Neuronal stem cell (in vitro differentiated cells): ENCODE measurements at regions not wholly inside any gene's neighbourhood (a gene's known extent, or its start where the extent isn't known, plus 50 kb on each side); places are given as distances from the start of the nearest gene placed in this dataset.
A peak's percentile ranks its signal among the peaks of the same experiment; 100 is the strongest.
"Not testable (repeated sequence)": the region's sequence is repeated elsewhere in the genome, so short reads cannot be mapped to it uniquely, and the experiment has no call there.

Experiments used
- DNase-seq: peaks from one replicate; pipeline ENCODE4 v3.0.0-alpha.2; 2013; ENCODE audit warnings: low spot score
- H2AFZ ChIP-seq: one replicate; pipeline ENCODE4 v1.6.1; 2013; ENCODE audit warnings: mild to moderate bottlenecking, low read length, inconsistent platforms
- H2AK5ac ChIP-seq: 2 replicates; pipeline ENCODE4 v1.6.1; 2013; ENCODE audit warnings: low read depth, mild to moderate bottlenecking, inconsistent platforms, low read length, moderate library complexity, mixed read lengths
- H2BK120ac ChIP-seq: 2 replicates; pipeline ENCODE4 v1.6.1; 2013; ENCODE audit warnings: low read depth, mild to moderate bottlenecking, inconsistent platforms, low read length, moderate library complexity, mixed read lengths
- H2BK12ac ChIP-seq: one replicate; pipeline ENCODE4 v1.6.1; 2013; ENCODE audit warnings: low read length, inconsistent platforms
- H2BK15ac ChIP-seq: 2 replicates; pipeline ENCODE4 v1.6.1; 2013; ENCODE audit warnings: mild to moderate bottlenecking, low read length, inconsistent platforms, mixed read lengths
- H2BK5ac ChIP-seq: one replicate; pipeline ENCODE4 v1.6.1; 2013; ENCODE audit warnings: inconsistent platforms, mild to moderate bottlenecking, low read length, moderate library complexity
- H3K14ac ChIP-seq: one replicate; pipeline ENCODE4 v1.6.1; 2013; ENCODE audit warnings: low read length, inconsistent platforms
- H3K18ac ChIP-seq: 2 replicates; pipeline ENCODE4 v1.6.1; 2013; ENCODE audit warnings: low read length, inconsistent platforms
- H3K23ac ChIP-seq: 2 replicates; pipeline ENCODE4 v1.6.1; 2013; ENCODE audit warnings: low read depth, mild to moderate bottlenecking, mixed read lengths, low read length, inconsistent platforms; ENCODE audit not compliant: poor library complexity
- H3K27ac ChIP-seq: replicated peaks from 3 replicates; pipeline ENCODE4 v1.5.1; 2013; ENCODE audit warnings: low read length, inconsistent platforms
- H3K27me3 ChIP-seq, 3 experiments: 2 replicates each; pipeline ENCODE4 v1.6.1; 2013; ENCODE audit warnings: low read length in 3 of 3, mild to moderate bottlenecking in 2 of 3, inconsistent platforms in 1 of 3, low read depth in 1 of 3, mixed read lengths in 1 of 3, moderate library complexity in 1 of 3; ENCODE audit not compliant: control insufficient read depth in 3 of 3, insufficient read depth in 3 of 3
- H3K36me3 ChIP-seq, 2 donors: replicated peaks in 1 of 2; 2 replicates each; pipeline ENCODE4 v1.6.1; 2013; ENCODE audit warnings: low read length in 2 of 2; ENCODE audit not compliant: control insufficient read depth in 2 of 2, insufficient read depth in 2 of 2
- H3K4ac ChIP-seq: 2 replicates; pipeline ENCODE4 v1.6.1; 2013; ENCODE audit warnings: inconsistent platforms, mild to moderate bottlenecking, low read length, moderate library complexity
- H3K4me1 ChIP-seq, 2 donors: 1 replicate in 1 of 2; 2 replicates in 1 of 2; pipeline ENCODE4 v1.6.1; 2013; ENCODE audit warnings: low read length in 2 of 2, low read depth in 1 of 2; ENCODE audit not compliant: control insufficient read depth in 2 of 2, insufficient read depth in 1 of 2
- H3K4me2 ChIP-seq: one replicate; pipeline ENCODE4 v1.6.1; 2013; ENCODE audit warnings: mild to moderate bottlenecking, low read length, inconsistent platforms; ENCODE audit not compliant: insufficient read depth, poor library complexity, severe bottlenecking
- H3K4me3 ChIP-seq, 2 donors: 2 replicates each; pipeline ENCODE4 v1.5.1; 2013; ENCODE audit warnings: low read length in 2 of 2, mild to moderate bottlenecking in 2 of 2, inconsistent platforms in 1 of 2, moderate library complexity in 1 of 2
- H3K79me1 ChIP-seq: one replicate; pipeline ENCODE4 v1.6.1; 2013; ENCODE audit warnings: low read depth, mild to moderate bottlenecking, inconsistent platforms, low read length, moderate library complexity
- H3K9ac ChIP-seq: one replicate; pipeline ENCODE4 v1.6.1; 2013; ENCODE audit warnings: mild to moderate bottlenecking, low read depth, low read length, inconsistent platforms; ENCODE audit not compliant: poor library complexity
- H3K9me3 ChIP-seq, 2 donors: replicated peaks in 1 of 2; 2 replicates each; pipeline versions ENCODE3 to v1.6.1; 2013; ENCODE audit warnings: low read length in 2 of 2, mild to moderate bottlenecking in 2 of 2, inconsistent platforms in 1 of 2, low read depth in 1 of 2, mixed read lengths in 1 of 2, moderate library complexity in 1 of 2; ENCODE audit not compliant: control insufficient read depth in 2 of 2, insufficient read depth in 1 of 2
- H4K8ac ChIP-seq: one replicate; pipeline ENCODE4 v1.6.1; 2013; ENCODE audit warnings: low read depth, mild to moderate bottlenecking, inconsistent platforms, low read length, moderate library complexity
- H4K91ac ChIP-seq: one replicate; pipeline ENCODE4 v1.6.1; 2013; ENCODE audit warnings: low read length, low read depth, mild to moderate bottlenecking, inconsistent platforms; ENCODE audit not compliant: poor library complexity
- WGBS, 2 donors: extraction: QIAGEN DNeasy Blood & Tissue Kit; methylation state at CpG; one replicate each; pipeline ENCODE4 v1.1.7; 2013; ENCODE audit warnings: missing lambda C conversion rate in 2 of 2, mixed read lengths in 1 of 2; ENCODE audit not compliant: insufficient read length in 2 of 2, insufficient replicate concordance in 1 of 2; ENCODE audit errors: extremely low coverage in 2 of 2; 5-methylcytosine and 5-hydroxymethylcytosine counted together

GRCh38 chr13:53447863-53448262, 419.2 kb downstream of the OLFM4 start:
- H3K27ac ChIP-seq = no peak overlapping the region
- no peak overlapping the region for H3K9ac ChIP-seq
- no peak overlapping the region for H3K4me2 ChIP-seq
- H4K8ac ChIP-seq = no peak overlapping the region
- no peaks in the 10 kb centered on the region for H3K4me1 ChIP-seq
- H2AFZ ChIP-seq = no peak overlapping the region
- H3K4me3 ChIP-seq = no peak overlapping the region
- H3K9me3 ChIP-seq = peaks cover 0 to 16% of the 10 kb centered on the region in 2 donors
- H2BK5ac ChIP-seq = no peak overlapping the region
- WGBS, 2 donors = no CpG with 5 or more reads among the region's 5 CpGs
- no peak overlapping the region for H3K23ac ChIP-seq
- H3K36me3 ChIP-seq = no peaks in the 10 kb centered on the region
- H2BK15ac ChIP-seq = no peak overlapping the region
- no peaks in the 10 kb centered on the region for H3K27me3 ChIP-seq
- H3K4ac ChIP-seq = no peak overlapping the region
- no peak overlapping the region for H2BK120ac ChIP-seq
- H4K91ac ChIP-seq = no peak overlapping the region
- H3K18ac ChIP-seq = no peak overlapping the region
- no peaks in the 10 kb centered on the region for H3K79me1 ChIP-seq
- H2AK5ac ChIP-seq = no peak overlapping the region
- DNase-seq = no peak
- H2BK12ac ChIP-seq = no peak overlapping the region
- no peak overlapping the region for H3K14ac ChIP-seq

- H3K36me3 ChIP-seq, H3K27me3 ChIP-seq, H3K9ac ChIP-seq, H4K91ac ChIP-seq, H3K4me3 ChIP-seq, H2BK5ac ChIP-seq, H4K8ac ChIP-seq, H3K14ac ChIP-seq, H3K79me1 ChIP-seq, H2AFZ ChIP-seq, DNase-seq, H2AK5ac ChIP-seq, H3K18ac ChIP-seq, H3K4me1 ChIP-seq, H3K23ac ChIP-seq, H3K4me2 ChIP-seq, H3K4ac ChIP-seq, H3K27ac ChIP-seq, H2BK15ac ChIP-seq, H2BK120ac ChIP-seq, H2BK12ac ChIP-seq: not testable (repeated sequence)
- peaks cover 0 to 25% of the 10 kb centered on the region in 2 donors for H3K9me3 ChIP-seq
- no CpG with 5 or more reads among the region's 29 CpGs for WGBS, 2 donors
These were observed 423.7 kb downstream of the OLFM4 start for GRCh38 chr13:53452263-53452808.

GRCh38 chr13:53460796-53461195, 432.2 kb downstream of the OLFM4 start:
- Histone ChIP-seq H3K4me1 (peaks cover 0 to 2% of the 10 kb centered on the region in 2 donors), H4K91ac (no peak overlapping the region), H3K4ac (no peak overlapping the region), H3K36me3 (no peaks in the 10 kb centered on the region), H3K4me2 (no peak overlapping the region), H2BK15ac (no peak overlapping the region), H2BK5ac (no peak overlapping the region), H2AK5ac (no peak overlapping the region), H3K18ac (no peak overlapping the region), H3K23ac (no peak overlapping the region), H3K79me1 (no peaks in the 10 kb centered on the region), H2BK12ac (no peak overlapping the region), H3K4me3 (no peak overlapping the region), H2BK120ac (no peak overlapping the region), H2AFZ (peak overlapping the region; percentile 50), H3K27me3 (no peaks in the 10 kb centered on the region), H3K9me3 (peaks cover 0 to 21% of the 10 kb centered on the region in 2 donors), H3K27ac (no peak overlapping the region), H4K8ac (no peak overlapping the region), H3K9ac (no peak overlapping the region), H3K14ac (no peak overlapping the region)
- DNase-seq = no peak
- no CpG with 5 or more reads among the region's 1 CpG for WGBS, 2 donors

GRCh38 chr13:53463106-53463505, 434.5 kb downstream of the OLFM4 start:
- H3K4me2 ChIP-seq = no peak overlapping the region
- H3K18ac ChIP-seq = no peak overlapping the region
- H3K23ac ChIP-seq = no peak overlapping the region
- no peak overlapping the region for H3K27ac ChIP-seq
- no peak overlapping the region for H2BK120ac ChIP-seq
- no peaks in the 10 kb centered on the region for H3K27me3 ChIP-seq
- no peak overlapping the region for H3K4me3 ChIP-seq
- no peak overlapping the region for H4K91ac ChIP-seq
- H2AK5ac ChIP-seq = no peak overlapping the region
- H2AFZ ChIP-seq = no peak overlapping the region
- H3K79me1 ChIP-seq = no peaks in the 10 kb centered on the region
- no peak overlapping the region for H2BK15ac ChIP-seq
- no peak overlapping the region for H3K9ac ChIP-seq
- no CpG with 5 or more reads among the region's 3 CpGs for WGBS, 2 donors
- peaks cover 0 to 6% of the 10 kb centered on the region in 2 donors for H3K9me3 ChIP-seq
- no peak overlapping the region for H2BK5ac ChIP-seq
- DNase-seq = no peak
- H2BK12ac ChIP-seq = no peak overlapping the region
- peaks cover 0 to 2% of the 10 kb centered on the region in 2 donors for H3K4me1 ChIP-seq
- H3K4ac ChIP-seq = no peak overlapping the region
- H3K14ac ChIP-seq = no peak overlapping the region
- no peaks in the 10 kb centered on the region for H3K36me3 ChIP-seq
- H4K8ac ChIP-seq = no peak overlapping the region
